ENCODE measurements at regions not wholly inside any gene's neighbourhood (a gene's known extent, or its start where the extent isn't known, plus 50 kb on each side); places are given as distances from the start of the nearest gene placed in this dataset.
"Not testable (repeated sequence)": the region's sequence is repeated elsewhere in the genome, so short reads cannot be mapped to it uniquely, and the experiment has no call there.

DNA sequence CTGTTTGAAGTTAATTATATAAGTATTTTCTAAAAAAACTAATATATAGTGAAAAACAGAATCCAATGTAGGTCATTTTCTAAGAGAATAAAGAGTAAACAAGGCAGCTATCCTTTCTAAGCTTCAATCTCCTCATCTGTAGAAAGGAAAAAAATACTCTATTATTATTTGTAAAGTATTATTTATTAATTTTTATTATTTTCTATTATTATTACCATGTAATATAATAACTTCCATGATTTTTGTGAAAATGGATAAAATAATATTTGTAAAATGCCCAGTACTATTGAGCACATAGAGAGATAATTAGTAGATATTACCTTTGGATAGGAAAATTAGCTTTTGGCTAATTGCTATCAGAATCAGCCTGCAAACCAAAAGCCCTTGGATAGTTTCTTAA, 684.4 kb downstream of the MTRR start:
- H3K27ac ChIP-seq (ENCODE audit: low read depth, low read length) = no peak overlapping the region

- WGBS, 3 donors = 25 to 69% (median 64%) methylated on average over 3 of the region's 3 CpGs
- H3K27ac ChIP-seq (ENCODE audit: low read depth, low read length) = no peak overlapping the region
These were observed 688.8 kb downstream of the MTRR start for GRCh38 chr5:8557728-8558127.

DNA sequence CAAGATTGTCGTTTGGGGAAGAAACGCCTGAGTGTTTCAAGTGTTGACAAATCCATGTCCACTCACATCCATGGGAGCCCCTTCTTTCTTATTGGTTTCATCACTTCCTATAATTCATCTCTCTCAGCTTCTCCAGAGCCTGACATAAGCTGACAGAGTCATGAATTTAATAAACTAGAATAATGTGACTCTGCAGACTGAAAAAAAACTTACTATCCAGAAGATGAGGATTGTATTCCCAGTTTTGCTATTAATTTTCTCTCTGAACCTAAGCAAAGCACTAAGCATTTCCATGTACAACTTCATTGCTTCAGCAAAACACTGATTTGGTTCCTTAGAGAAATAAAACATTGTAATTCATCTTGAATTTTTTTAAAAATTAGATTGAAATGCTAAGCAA, 691.8 kb downstream of the MTRR start:
- WGBS, 3 donors = 50 to 64% (median 64%) methylated on average over 2 of the region's 2 CpGs

DNA sequence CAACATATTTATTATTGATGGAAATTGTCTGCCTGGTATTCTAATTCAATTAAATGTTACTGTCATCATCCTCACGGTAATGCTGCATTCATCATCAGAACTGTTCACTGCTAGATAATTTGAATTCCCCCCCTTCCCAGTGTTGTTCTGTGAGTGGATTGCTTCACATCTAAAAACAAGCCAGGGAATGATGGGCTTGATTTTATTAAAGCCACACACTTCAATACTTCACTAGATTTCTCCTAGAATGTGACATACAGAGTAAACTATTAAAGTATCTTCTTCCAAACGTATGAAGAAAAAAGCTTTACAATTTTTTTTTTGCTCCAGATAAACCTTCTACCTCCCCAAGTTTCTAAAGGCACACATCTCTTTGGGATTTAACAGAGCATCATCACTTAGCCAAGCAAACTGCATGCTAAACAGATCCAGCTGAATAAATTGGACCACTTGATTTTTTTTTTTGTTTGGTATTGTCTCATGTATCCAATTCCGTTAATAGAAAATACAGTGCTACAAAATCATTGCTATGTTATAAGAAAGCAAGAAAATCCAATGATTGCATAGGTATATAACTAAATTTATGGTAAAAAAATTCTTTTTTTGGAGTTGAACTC, 692.4 kb downstream of the MTRR start:
- 60 to 76% (median 65%) methylated on average over 3 of the region's 3 CpGs for WGBS, 3 donors
- H3K27ac ChIP-seq (ENCODE audit: low read depth, low read length) = no peak overlapping the region

More for the DNA sequence above, 691.8 kb downstream of the MTRR start:
- no peak overlapping the region for H3K27ac ChIP-seq (ENCODE audit: low read depth, low read length)

GRCh38 chr5:8561854-8562253, 692.9 kb downstream of the MTRR start:
- no peak overlapping the region for H3K27ac ChIP-seq (ENCODE audit: low read depth, low read length)

DNA sequence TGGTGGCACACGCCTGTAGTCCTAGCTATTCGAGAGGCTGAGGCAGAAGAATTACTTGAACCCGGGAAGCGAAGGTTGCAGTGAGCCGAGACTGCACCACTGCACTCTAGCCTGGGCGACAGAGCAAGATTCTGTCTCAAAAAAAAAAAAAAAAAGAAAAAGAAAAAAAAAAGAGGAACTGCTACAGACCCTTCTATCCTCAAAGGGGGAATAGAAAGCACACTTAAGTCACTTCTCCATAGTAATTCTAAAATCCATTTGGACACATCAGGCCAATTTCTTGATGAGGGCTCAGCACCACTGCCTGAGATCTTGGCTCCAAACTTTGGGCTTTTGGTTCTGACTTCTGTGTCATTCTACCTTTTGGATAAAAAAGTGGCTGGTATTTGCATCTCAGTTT, 694.6 kb downstream of the MTRR start:
- 64 to 85% (median 75%) methylated on average over 6 of the region's 6 CpGs for WGBS, 3 donors
- not testable (repeated sequence) for H3K27ac ChIP-seq (ENCODE audit: low read depth, low read length)

DNA sequence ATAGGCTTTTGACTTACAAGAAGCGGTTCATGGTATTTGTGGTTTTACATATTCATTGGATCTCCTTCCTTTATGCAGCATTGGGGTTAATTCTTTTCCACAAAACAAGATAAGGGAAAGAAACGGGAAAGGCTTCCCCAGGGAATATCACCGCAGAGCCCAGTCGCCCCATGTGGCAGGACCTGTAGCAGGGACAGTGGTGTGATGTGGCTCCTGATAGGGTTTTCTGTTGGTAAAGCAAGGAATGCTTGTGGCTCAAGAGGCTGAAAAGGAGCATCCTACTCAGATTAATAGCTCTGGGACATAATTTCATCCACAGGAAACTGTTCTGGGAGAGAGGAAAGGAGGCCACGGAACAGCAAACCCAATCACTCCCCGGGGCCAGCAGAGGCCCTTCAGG, 699.9 kb downstream of the MTRR start:
- 54 to 71% (median 69%) methylated on average over 6 of the region's 6 CpGs for WGBS, 3 donors
- no peak overlapping the region for H3K27ac ChIP-seq (ENCODE audit: low read depth, low read length)

- no peak overlapping the region for H3K27ac ChIP-seq (ENCODE audit: low read depth, low read length)
- WGBS, 3 donors = 47 to 78% (median 48%) methylated on average over 3 of the region's 3 CpGs
These were observed 701.6 kb downstream of the MTRR start for GRCh38 chr5:8570528-8570927.

- no peak overlapping the region for H3K27ac ChIP-seq (ENCODE audit: low read depth, low read length)
- WGBS, 3 donors = 59 to 74% (median 70%) methylated on average over 10 of the region's 10 CpGs
These were observed 707.2 kb downstream of the MTRR start for GRCh38 chr5:8576178-8576577.

DNA sequence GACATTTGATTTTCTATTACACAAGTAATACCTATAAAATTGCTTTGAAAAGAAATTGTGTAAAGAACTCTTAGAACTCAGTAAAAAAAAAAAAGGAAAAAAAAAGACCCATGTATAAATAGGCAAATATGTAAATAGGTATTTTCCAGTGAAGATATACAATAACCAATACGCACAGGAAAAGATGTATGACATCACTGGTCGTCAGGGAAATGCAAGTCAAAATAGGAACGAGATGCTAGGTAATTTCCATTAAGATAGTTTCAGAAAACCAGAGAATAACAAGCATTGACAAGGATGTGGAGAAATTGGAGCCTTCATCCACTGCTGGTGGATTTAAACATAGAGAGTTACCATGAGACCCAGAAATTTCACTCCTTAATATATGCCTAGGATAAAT, 708.8 kb downstream of the MTRR start:
- WGBS, 3 donors = 71 to 86% (median 72%) methylated on average over 3 of the region's 3 CpGs
- no peak overlapping the region for H3K27ac ChIP-seq (ENCODE audit: low read depth, low read length)

DNA sequence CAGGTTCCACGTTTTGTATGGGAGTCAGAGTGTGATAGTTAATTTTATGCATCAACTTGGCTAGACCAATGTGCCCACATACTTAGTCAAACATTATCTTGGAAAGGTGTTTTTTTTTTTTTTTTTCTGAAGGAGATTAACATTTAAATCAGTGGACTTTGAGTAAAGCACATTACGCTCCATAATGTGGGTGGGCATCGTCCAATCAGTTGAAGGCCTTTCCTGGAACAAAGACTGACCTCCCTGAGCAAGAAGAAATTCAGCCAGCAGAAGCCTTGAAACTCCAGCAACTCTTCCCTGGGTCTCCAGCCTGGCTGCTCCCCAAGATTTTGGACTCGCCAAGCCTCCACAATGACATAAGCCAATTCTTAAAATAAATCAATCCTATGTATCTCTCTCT, 711.4 kb downstream of the MTRR start:
- WGBS, 3 donors = 58 to 60% (median 60%) methylated on average over 4 of the region's 4 CpGs
- H3K27ac ChIP-seq (ENCODE audit: low read depth, low read length) = no peak overlapping the region

- no peak overlapping the region for H3K27ac ChIP-seq (ENCODE audit: low read depth, low read length)
- 66 to 87% (median 82%) methylated on average over 2 of the region's 2 CpGs for WGBS, 3 donors
These were observed 712.1 kb downstream of the MTRR start for GRCh38 chr5:8581047-8581446.

GRCh38 chr5:8585230-8586018, 716.5 kb downstream of the MTRR start:
- 67 to 73% (median 72%) methylated on average over 3 of the region's 3 CpGs for WGBS, 3 donors
- H3K27ac ChIP-seq (ENCODE audit: low read depth, low read length) = no peak overlapping the region

GRCh38 chr5:8590959-8591358, 722.0 kb downstream of the MTRR start:
- no peak overlapping the region for H3K27ac ChIP-seq (ENCODE audit: low read depth, low read length)
- WGBS, 3 donors = 54 to 74% (median 59%) methylated on average over 1 of the region's 1 CpG

DNA sequence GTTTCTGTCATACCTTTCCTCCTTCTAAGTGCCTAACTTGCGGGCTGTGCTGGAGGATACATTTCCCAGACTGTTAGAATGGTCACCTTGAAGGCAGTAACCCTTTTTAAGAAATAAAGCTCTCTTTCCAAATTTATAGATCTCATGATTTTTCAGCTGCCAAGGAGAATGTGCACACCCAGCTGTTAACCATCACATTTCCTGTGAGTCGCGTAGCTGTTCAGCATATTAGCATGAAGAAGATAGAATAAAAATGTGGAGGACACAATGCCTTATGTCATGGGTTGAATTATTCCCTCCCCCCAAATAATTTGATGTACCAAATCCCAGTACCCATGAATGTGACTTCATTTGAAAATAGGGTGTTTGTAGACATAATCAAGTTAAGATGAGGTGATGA, 729.4 kb downstream of the MTRR start:
- H3K27ac ChIP-seq (ENCODE audit: low read depth, low read length) = no peak overlapping the region
- WGBS, 3 donors = 87 to 93% (median 89%) methylated on average over 3 of the region's 3 CpGs

DNA sequence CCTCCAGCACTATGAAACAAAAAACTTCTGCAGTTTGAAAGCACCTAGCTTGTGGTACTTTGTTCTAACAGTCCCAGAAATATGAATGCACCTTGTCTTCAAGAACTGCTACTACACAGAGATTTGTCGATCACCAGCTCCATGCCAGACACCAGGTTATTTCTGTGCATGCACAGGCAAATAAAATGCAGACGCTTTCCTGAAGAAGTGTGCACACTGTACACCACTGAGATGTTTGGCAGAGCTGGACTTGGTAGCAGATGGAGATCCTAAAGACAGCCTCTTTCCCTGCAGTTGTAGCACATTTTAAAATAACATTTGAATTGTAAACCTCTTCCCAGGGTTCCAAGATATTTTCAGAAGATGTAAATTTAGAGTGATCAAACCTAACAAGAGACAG, 730.0 kb downstream of the MTRR start:
- WGBS, 3 donors = 83 to 86% (median 83%) methylated on average over 2 of the region's 2 CpGs
- no peak overlapping the region for H3K27ac ChIP-seq (ENCODE audit: low read depth, low read length)

- H3K27ac ChIP-seq (ENCODE audit: low read depth, low read length) = no peak overlapping the region
These were observed 731.9 kb downstream of the MTRR start for GRCh38 chr5:8600843-8601242.

DNA sequence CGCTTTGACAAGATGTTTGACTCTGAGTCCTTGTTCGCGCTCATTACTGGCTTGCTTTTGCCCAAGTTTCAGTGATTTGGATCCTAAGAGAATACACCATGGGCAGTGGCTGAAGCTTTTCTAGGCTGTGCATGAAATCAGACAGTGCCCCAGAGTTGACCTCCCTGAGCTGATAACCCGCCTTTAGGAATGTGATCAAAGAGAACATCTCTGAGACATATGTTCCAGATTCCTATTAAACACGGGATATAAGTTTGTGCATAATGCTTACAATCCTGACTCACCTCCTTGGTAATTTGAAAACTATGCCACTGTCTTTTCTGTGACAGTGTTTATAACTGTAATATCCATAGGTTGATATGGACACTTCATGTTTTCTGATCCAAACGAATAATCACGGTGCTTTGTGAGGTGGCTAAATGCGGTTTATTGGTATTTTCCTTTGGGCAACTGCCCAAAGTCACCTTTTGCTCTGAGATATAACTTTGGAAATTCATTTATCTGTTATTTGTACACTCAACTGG, 732.9 kb downstream of the MTRR start:
- no peak overlapping the region for H3K27ac ChIP-seq (ENCODE audit: low read depth, low read length)
- 75 to 87% (median 87%) methylated on average over 8 of the region's 8 CpGs for WGBS, 3 donors

GRCh38 chr5:8606231-8606630, 737.3 kb downstream of the MTRR start:
- H3K27ac ChIP-seq (ENCODE audit: low read depth, low read length) = no peak overlapping the region

GRCh38 chr5:8611067-8611466, 742.1 kb downstream of the MTRR start:
- WGBS, 3 donors = 90 to 96% (median 93%) methylated on average over 3 of the region's 3 CpGs
- no peak overlapping the region for H3K27ac ChIP-seq (ENCODE audit: low read depth, low read length)
